Glutamatergic neuron (in vitro differentiated cells): ENCODE measurements at regions not wholly inside any gene's neighbourhood (a gene's known extent, or its start where the extent isn't known, plus 50 kb on each side); places are given as distances from the start of the nearest gene placed in this dataset.
A peak's percentile ranks its signal among the peaks of the same experiment; 100 is the strongest.

Experiments
- DNase-seq: peaks from one replicate; pipeline ENCODE4 v3.0.0; 2022
- H3K27ac Mint-ChIP-seq: one replicate; pipeline ENCODE4 v1.8.0; 2020; ENCODE audit warnings: mild to moderate bottlenecking, mixed read lengths, inconsistent platforms; ENCODE audit not compliant: unreplicated experiment
- H3K27me3 Mint-ChIP-seq: one replicate; pipeline ENCODE4 v1.8.0; 2020; ENCODE audit warnings: mild to moderate bottlenecking, moderate library complexity, mixed read lengths, inconsistent platforms; ENCODE audit not compliant: unreplicated experiment
- H3K36me3 Mint-ChIP-seq: one replicate; pipeline ENCODE4 v1.8.0; 2020; ENCODE audit warnings: mild to moderate bottlenecking, mixed read lengths, inconsistent platforms; ENCODE audit not compliant: unreplicated experiment
- H3K4me1 Mint-ChIP-seq: one replicate; pipeline ENCODE4 v1.8.0; 2020; ENCODE audit warnings: mild to moderate bottlenecking, low read depth, mixed read lengths, inconsistent platforms; ENCODE audit not compliant: unreplicated experiment
- H3K4me3 Mint-ChIP-seq: one replicate; pipeline ENCODE4 v1.8.0; 2020; ENCODE audit warnings: mild to moderate bottlenecking, mixed read lengths, inconsistent platforms; ENCODE audit not compliant: unreplicated experiment
- H3K9me3 Mint-ChIP-seq: one replicate; pipeline ENCODE4 v1.8.0; 2020; ENCODE audit warnings: mild to moderate bottlenecking, moderate library complexity, mixed read lengths, inconsistent platforms; ENCODE audit not compliant: unreplicated experiment
- CTCF ChIP-seq: fragments of 200-600 bp; sonication (generic); IDR thresholded peaks from one replicate; pipeline ENCODE4 v1.5.0; 2021; ENCODE audit not compliant: partially characterized antibody, unreplicated experiment

- peaks cover 2% of the 10 kb centered on the region for H3K9me3 Mint-ChIP-seq
- H3K36me3 Mint-ChIP-seq, result no peaks in the 10 kb centered on the region
Measured at GRCh38 chr2:22821458-22821857, 563.5 kb upstream of the KLHL29 start.

DNA sequence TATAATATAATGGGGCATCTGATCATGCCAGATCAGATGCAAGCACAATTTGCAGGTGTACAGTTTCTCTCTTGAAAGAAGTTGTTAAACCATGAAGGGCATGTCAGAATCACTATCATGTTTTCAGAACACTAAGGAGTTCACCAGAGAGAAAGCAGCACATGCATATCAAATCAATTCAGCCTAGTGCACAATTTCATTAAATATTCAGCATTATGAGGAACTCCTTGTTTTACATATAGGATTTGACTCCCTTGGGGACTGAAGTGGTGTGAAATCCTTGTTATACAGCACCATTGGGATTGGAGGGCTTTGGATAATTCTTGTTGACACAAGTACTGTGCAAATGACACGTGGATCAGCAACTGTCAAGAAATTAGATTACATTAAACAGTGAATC, 562.1 kb upstream of the KLHL29 start:
- Mint-ChIP-seq H3K36me3 (no peaks in the 10 kb centered on the region), H3K27me3 (no peaks in the 10 kb centered on the region), H3K4me3 (no peak overlapping the region), H3K9me3 (peaks cover 2% of the 10 kb centered on the region), H3K27ac (no peak overlapping the region), H3K4me1 (peaks cover 29% of the 10 kb centered on the region)
- no peak for DNase-seq
- TF ChIP-seq CTCF, result no peak

More at GRCh38 chr2:22821458-22821857, 563.5 kb upstream of the KLHL29 start:
- H3K4me1 Mint-ChIP-seq, result peaks cover 23% of the 10 kb centered on the region
- no peak overlapping the region for H3K27ac Mint-ChIP-seq
- no peaks in the 10 kb centered on the region for H3K27me3 Mint-ChIP-seq
- no peak for TF ChIP-seq CTCF
- no peak for DNase-seq
- no peak overlapping the region for H3K4me3 Mint-ChIP-seq

DNA sequence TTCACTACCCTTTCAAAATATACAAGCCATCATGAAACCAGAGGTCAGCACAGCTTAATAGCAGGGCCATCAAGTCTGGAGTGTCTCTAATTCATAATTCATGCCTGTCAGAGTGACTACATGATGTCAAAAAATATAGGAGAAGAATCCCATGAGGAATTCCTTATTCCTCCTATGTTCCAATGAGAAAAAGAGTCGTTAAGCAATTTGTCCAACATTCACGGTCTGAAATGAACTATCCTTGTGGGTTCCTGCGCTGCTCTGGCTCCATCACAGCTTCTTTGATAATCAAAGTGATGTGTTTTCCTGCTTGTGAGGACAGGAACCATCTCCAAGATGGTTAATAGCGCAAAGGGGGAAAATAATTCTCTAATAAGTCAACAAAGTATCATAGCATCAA, 560.4 kb upstream of the KLHL29 start:
- H3K36me3 Mint-ChIP-seq, result no peaks in the 10 kb centered on the region
- no peaks in the 10 kb centered on the region for H3K27me3 Mint-ChIP-seq
- no peak for TF ChIP-seq CTCF
- peaks cover 28% of the 10 kb centered on the region for H3K4me1 Mint-ChIP-seq
- H3K27ac Mint-ChIP-seq, result peak overlapping the region; percentile 67
- no peak overlapping the region for H3K4me3 Mint-ChIP-seq
- no peak for DNase-seq
- H3K9me3 Mint-ChIP-seq, result peaks cover 2% of the 10 kb centered on the region

- Mint-ChIP-seq H3K27me3 (no peaks in the 10 kb centered on the region), H3K27ac (no peak overlapping the region), H3K36me3 (no peaks in the 10 kb centered on the region), H3K4me1 (peaks cover 24% of the 10 kb centered on the region), H3K4me3 (no peak overlapping the region), H3K9me3 (peaks cover 2% of the 10 kb centered on the region)
- no peak for TF ChIP-seq CTCF
- DNase-seq, result no peak
Measured at GRCh38 chr2:22826703-22827102, 558.3 kb upstream of the KLHL29 start.

- no peaks in the 10 kb centered on the region for H3K36me3 Mint-ChIP-seq
- peaks cover 16% of the 10 kb centered on the region for H3K4me1 Mint-ChIP-seq
- H3K9me3 Mint-ChIP-seq, result no peaks in the 10 kb centered on the region
Measured at GRCh38 chr2:22829791-22830190, 555.2 kb upstream of the KLHL29 start.

More at GRCh38 chr2:22829791-22830190, 555.2 kb upstream of the KLHL29 start:
- H3K27me3 Mint-ChIP-seq, result no peaks in the 10 kb centered on the region
- no peak overlapping the region for H3K4me3 Mint-ChIP-seq
- TF ChIP-seq CTCF, result no peak
- H3K27ac Mint-ChIP-seq, result no peak overlapping the region
- DNase-seq, result no peak
